Endodermal cell (in vitro differentiated cells): ENCODE measurements at regions not wholly inside any gene's neighbourhood (a gene's known extent, or its start where the extent isn't known, plus 50 kb on each side); places are given as distances from the start of the nearest gene placed in this dataset.

Experiments
- DNase-seq: peaks from one replicate; pipeline ENCODE4 v3.0.0-alpha.2; 2017
- H3K27ac ChIP-seq: 2 replicates; pipeline ENCODE4 v1.5.1; 2013; ENCODE audit warnings: mild to moderate bottlenecking, low read depth, low read length, moderate library complexity
- H3K27me3 ChIP-seq: 2 replicates; pipeline ENCODE4 v1.6.1; 2013; ENCODE audit warnings: mild to moderate bottlenecking, low read length, moderate library complexity; ENCODE audit not compliant: insufficient read depth, control insufficient read depth, poor library complexity, severe bottlenecking
- H3K36me3 ChIP-seq: 2 replicates; pipeline ENCODE4 v1.7.0; 2013; ENCODE audit warnings: mild to moderate bottlenecking, low read length, moderate library complexity; ENCODE audit not compliant: control insufficient read depth, insufficient read depth
- H3K4me1 ChIP-seq: one replicate; pipeline ENCODE4 v1.7.0; 2013; ENCODE audit warnings: low read length; ENCODE audit not compliant: control insufficient read depth, insufficient read depth
- H3K4me3 ChIP-seq: 2 replicates; pipeline ENCODE4 v1.5.1; 2013; ENCODE audit warnings: mild to moderate bottlenecking, low read length, moderate library complexity
- H3K9ac ChIP-seq: 2 replicates; pipeline ENCODE4 v1.6.1; 2013; ENCODE audit warnings: mild to moderate bottlenecking, low read length, moderate library complexity; ENCODE audit not compliant: poor library complexity, severe bottlenecking; ENCODE audit errors: extremely low read depth
- H3K9me3 ChIP-seq: 2 replicates; pipeline ENCODE4 v1.6.1; 2013; ENCODE audit warnings: mild to moderate bottlenecking, low read length, moderate library complexity; ENCODE audit not compliant: control insufficient read depth
- H3K27ac Mint-ChIP-seq: 2 replicates; pipeline ENCODE4 v1.8.0; 2020; ENCODE audit warnings: mixed read lengths
- H3K27me3 Mint-ChIP-seq: 2 replicates; pipeline ENCODE4 v1.8.0; 2021; ENCODE audit warnings: mild to moderate bottlenecking, mixed read lengths; ENCODE audit not compliant: insufficient read depth
- H3K36me3 Mint-ChIP-seq: 2 replicates; pipeline ENCODE4 v1.8.0; 2020; ENCODE audit warnings: low read depth, mixed read lengths
- H3K4me1 Mint-ChIP-seq: 2 replicates; pipeline ENCODE4 v1.8.0; 2020; ENCODE audit warnings: mixed read lengths
- H3K4me3 Mint-ChIP-seq: 2 replicates; pipeline ENCODE4 v1.8.0; 2020; ENCODE audit warnings: mild to moderate bottlenecking, moderate library complexity, mixed read lengths
- H3K9me3 Mint-ChIP-seq: 2 replicates; pipeline ENCODE4 v1.8.0; 2020; ENCODE audit warnings: mild to moderate bottlenecking, mixed read lengths
- CTCF ChIP-seq: fragments of 200-600 bp; sonication (generic); conservative IDR thresholded peaks from 2 replicates; pipeline ENCODE4 v1.5.0; 2021; ENCODE audit warnings: antibody characterized with exemption, mild to moderate bottlenecking
- WGBS, 2 experiments: methylation state at CpG; one replicate each; pipeline versions ENCODE4 v1.1.5 to v1.1.7; 2013; ENCODE audit warnings: missing lambda C conversion rate in 2 of 2, mixed read lengths in 1 of 2; ENCODE audit not compliant: insufficient coverage in 1 of 2, insufficient read length in 1 of 2; 5-methylcytosine and 5-hydroxymethylcytosine counted together

GRCh38 chr9:11023201-11023600 lies 410.4 kb upstream of the PTPRD start:
- no peak overlapping the region for H3K4me3 ChIP-seq
- no peak for TF ChIP-seq CTCF
- H3K27ac ChIP-seq: no peak overlapping the region
- no peaks in the 10 kb centered on the region for H3K4me1 ChIP-seq
- Mint-ChIP-seq H3K9me3 (no peaks in the 10 kb centered on the region), H3K36me3 (no peaks in the 10 kb centered on the region), H3K27me3 (no peaks in the 10 kb centered on the region), H3K4me3 (no peak overlapping the region), H3K27ac (no peak overlapping the region), H3K4me1 (no peaks in the 10 kb centered on the region)
- no peak for DNase-seq
- WGBS, 2 experiments: 91 to 92% methylated on average over 2 of the region's 2 CpGs
- H3K27me3 ChIP-seq: no peaks in the 10 kb centered on the region
- no peaks in the 10 kb centered on the region for H3K36me3 ChIP-seq
- no peak overlapping the region for H3K9ac ChIP-seq
- H3K9me3 ChIP-seq: no peaks in the 10 kb centered on the region

GRCh38 chr9:11025775-11026174 lies 413.0 kb upstream of the PTPRD start:
- H3K9me3 Mint-ChIP-seq: no peaks in the 10 kb centered on the region
- DNase-seq: no peak
- 93% methylated on average over 2 of the region's 2 CpGs; no CpG with 5 or more reads in 1 of the 2 experiments for WGBS, 2 experiments

GRCh38 chr9:11038366-11038765 lies 425.6 kb upstream of the PTPRD start:
- Mint-ChIP-seq H3K36me3 (no peaks in the 10 kb centered on the region), H3K27ac (no peak overlapping the region), H3K4me1 (peaks cover 8% of the 10 kb centered on the region), H3K27me3 (no peaks in the 10 kb centered on the region), H3K4me3 (no peak overlapping the region), H3K9me3 (peaks cover 9% of the 10 kb centered on the region)
- TF ChIP-seq CTCF: no peak
- Histone ChIP-seq H3K4me1 (no peaks in the 10 kb centered on the region), H3K4me3 (no peak overlapping the region), H3K9ac (no peak overlapping the region), H3K27me3 (no peaks in the 10 kb centered on the region), H3K9me3 (peaks cover 4% of the 10 kb centered on the region), H3K36me3 (no peaks in the 10 kb centered on the region), H3K27ac (no peak overlapping the region)
- WGBS, 2 experiments: 67 to 87% methylated on average over 5 to 7 of the region's 7 CpGs
- peak; percentile 53 for DNase-seq

More at GRCh38 chr9:11025775-11026174, 413.0 kb upstream of the PTPRD start:
- Histone ChIP-seq H3K9me3 (no peaks in the 10 kb centered on the region), H3K27me3 (no peaks in the 10 kb centered on the region), H3K4me1 (no peaks in the 10 kb centered on the region), H3K9ac (no peak overlapping the region), H3K4me3 (no peak overlapping the region), H3K36me3 (no peaks in the 10 kb centered on the region), H3K27ac (no peak overlapping the region)
- Mint-ChIP-seq H3K4me3 (no peak overlapping the region), H3K36me3 (no peaks in the 10 kb centered on the region), H3K27ac (no peak overlapping the region), H3K4me1 (no peaks in the 10 kb centered on the region), H3K27me3 (no peaks in the 10 kb centered on the region)
- no peak for TF ChIP-seq CTCF
